ENCODE measurements at regions not wholly inside any gene's neighbourhood (a gene's known extent, or its start where the extent isn't known, plus 50 kb on each side); places are given as distances from the start of the nearest gene placed in this dataset.

DNA sequence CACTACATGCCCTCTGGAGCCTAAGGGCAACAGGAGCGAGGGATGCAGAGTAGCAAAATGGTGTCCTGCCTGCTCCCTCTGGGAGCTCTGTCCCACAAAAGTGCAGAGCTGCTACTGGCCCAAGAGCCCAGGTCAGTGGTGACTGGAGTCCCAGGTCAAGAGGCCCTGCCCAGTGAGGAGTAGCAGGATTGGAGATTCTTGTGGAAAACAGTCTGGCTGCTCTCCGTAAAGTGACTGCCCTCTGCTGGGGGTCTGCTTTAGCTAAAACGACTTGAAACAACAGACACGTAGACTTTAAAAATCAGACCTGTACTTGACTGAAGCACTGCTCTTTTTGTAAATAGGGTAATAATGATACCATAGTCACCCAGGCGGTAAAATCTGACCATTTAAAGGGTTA lies 917.0 kb downstream of the MAT2B start:
- Histone ChIP-seq H3K9me3 (peaks cover 0 to 63% (median 39%) of the 10 kb centered on the region in 8 donors), H3K27ac (no peak overlapping the region), H3K4me3 (no peak overlapping the region), H3K27me3 (replicated peaks in 1 of 7) (no peaks in the 10 kb centered on the region), H3K36me3 (no peaks in the 10 kb centered on the region), H3K4me1 (no peaks in the 10 kb centered on the region)
- TF ChIP-seq, protein P1, sequence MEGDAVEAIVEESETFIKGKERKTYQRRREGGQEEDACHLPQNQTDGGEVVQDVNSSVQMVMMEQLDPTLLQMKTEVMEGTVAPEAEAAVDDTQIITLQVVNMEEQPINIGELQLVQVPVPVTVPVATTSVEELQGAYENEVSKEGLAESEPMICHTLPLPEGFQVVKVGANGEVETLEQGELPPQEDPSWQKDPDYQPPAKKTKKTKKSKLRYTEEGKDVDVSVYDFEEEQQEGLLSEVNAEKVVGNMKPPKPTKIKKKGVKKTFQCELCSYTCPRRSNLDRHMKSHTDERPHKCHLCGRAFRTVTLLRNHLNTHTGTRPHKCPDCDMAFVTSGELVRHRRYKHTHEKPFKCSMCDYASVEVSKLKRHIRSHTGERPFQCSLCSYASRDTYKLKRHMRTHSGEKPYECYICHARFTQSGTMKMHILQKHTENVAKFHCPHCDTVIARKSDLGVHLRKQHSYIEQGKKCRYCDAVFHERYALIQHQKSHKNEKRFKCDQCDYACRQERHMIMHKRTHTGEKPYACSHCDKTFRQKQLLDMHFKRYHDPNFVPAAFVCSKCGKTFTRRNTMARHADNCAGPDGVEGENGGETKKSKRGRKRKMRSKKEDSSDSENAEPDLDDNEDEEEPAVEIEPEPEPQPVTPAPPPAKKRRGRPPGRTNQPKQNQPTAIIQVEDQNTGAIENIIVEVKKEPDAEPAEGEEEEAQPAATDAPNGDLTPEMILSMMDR (IDR thresholded peaks at IDR 0.05 in 8 of 11, conservative IDR thresholded peaks at IDR 0.05 in 3 of 11): no peak
- TF ChIP-seq POLR2AphosphoS5 (IDR thresholded peaks at IDR 0.05) (no peak), POLR2A (IDR thresholded peaks at IDR 0.05) (no peak)
- DNase-seq: no peak
- 62 to 81% (median 79%) methylated on average over 4 to 5 of the region's 5 CpGs for WGBS, 5 donors
- intact Hi-C loops (cut with DNase I; ENCODE audit: low total_unique reads): no loop called here

DNA sequence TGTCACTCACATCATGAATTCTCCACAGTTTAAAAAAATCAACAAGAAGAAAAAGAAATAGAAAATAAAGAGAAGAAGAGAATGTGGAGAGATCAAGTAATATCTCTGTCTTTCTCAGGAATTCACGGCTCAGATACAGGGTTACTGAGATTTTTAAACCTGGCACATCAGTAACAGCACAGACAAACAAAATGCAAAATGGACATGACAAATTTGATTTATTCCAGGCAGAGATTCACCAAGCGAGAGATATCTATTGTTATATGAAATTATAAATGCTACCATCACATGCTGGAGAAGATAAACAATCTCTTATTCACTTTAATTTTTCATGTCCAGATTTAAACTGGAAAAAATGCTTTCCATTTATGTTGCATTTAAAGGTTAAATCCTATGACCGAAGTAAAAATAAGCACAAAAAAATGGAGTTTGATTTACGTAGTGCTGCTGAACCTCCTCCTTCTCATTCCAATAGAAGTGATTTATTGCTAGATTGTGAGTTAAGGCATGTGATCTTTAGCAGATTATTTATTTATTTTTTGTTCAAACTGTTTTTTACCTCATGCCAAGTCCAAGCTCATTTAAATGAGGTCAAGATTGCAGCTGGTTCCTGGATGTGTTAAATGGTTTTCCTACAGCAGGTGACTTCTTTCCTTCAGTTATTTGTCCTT lies 926.4 kb downstream of the MAT2B start:
- 72 to 84% (median 79%) methylated on average over 4 of the region's 4 CpGs for WGBS, 5 donors
- no peak for DNase-seq
- intact Hi-C loops (cut with DNase I; ENCODE audit: low total_unique reads): no loop called here
- TF ChIP-seq POLR2AphosphoS5 (IDR thresholded peaks at IDR 0.05) (no peak), POLR2A (IDR thresholded peaks at IDR 0.05) (no peak)
- TF ChIP-seq, protein P1 (IDR thresholded peaks at IDR 0.05 in 8 of 11, conservative IDR thresholded peaks at IDR 0.05 in 3 of 11): no peak
- no peak overlapping the region for H3K4me3 ChIP-seq
- H3K27ac ChIP-seq: no peak overlapping the region
- H3K4me1 ChIP-seq: no peaks in the 10 kb centered on the region
- no peaks in the 10 kb centered on the region for H3K36me3 ChIP-seq
- H3K9me3 ChIP-seq: peaks cover 0 to 6% (median 0%) of the 10 kb centered on the region in 8 donors
- no peaks in the 10 kb centered on the region for H3K27me3 ChIP-seq (replicated peaks in 1 of 7)

DNA sequence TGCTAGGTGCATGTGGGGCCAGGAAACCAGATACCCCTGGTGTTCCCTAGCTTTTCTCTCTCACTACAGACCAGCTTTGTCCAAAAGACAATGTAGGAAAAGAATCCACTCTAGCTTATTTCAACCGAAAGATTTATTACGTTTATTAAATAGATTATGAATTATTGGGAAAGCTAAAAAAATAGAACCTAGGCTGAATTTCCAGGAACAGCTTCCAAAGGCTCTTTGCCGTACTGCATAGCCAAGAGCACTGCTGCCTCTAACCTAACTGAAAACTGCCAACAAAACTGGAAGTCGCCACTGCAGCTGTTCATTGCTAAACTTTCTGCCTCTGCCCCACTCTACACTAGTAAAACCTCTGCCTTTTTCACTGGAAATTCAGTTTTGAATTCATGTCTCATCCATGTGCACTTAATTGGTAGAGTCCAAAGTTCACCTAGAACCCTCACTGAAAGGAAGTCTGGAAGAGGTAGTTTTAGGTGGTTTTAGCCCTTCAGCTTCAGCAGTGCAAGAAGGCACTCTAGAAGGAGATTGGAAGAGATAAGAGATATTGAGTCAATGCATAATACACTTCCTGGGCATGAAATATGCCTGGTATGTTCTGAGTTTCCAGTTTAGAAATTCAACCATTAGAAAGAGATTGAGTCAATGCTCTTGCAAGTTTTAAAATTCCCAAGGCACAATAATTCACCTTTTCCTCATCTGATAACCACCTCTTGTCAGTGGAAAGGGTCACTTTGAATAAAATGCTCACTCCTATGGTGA lies 927.9 kb downstream of the MAT2B start:
- no peak for DNase-seq
- TF ChIP-seq, protein P1 (IDR thresholded peaks at IDR 0.05 in 8 of 11, conservative IDR thresholded peaks at IDR 0.05 in 3 of 11): no peak
- no peak for TF ChIP-seq POLR2A (IDR thresholded peaks at IDR 0.05)
- TF ChIP-seq POLR2AphosphoS5 (IDR thresholded peaks at IDR 0.05): no peak
- no peaks in the 10 kb centered on the region for H3K27me3 ChIP-seq (replicated peaks in 1 of 7)
- no peak overlapping the region for H3K27ac ChIP-seq
- WGBS, 5 donors: 82 to 94% (median 88%) methylated on average over 4 of the region's 4 CpGs
- no peaks in the 10 kb centered on the region for H3K36me3 ChIP-seq
- intact Hi-C loops (cut with DNase I; ENCODE audit: low total_unique reads): no loop called here
- H3K4me1 ChIP-seq: no peaks in the 10 kb centered on the region
- peaks cover 0 to under 1% (median 0%) of the 10 kb centered on the region in 8 donors for H3K9me3 ChIP-seq
- H3K4me3 ChIP-seq: no peak overlapping the region

DNA sequence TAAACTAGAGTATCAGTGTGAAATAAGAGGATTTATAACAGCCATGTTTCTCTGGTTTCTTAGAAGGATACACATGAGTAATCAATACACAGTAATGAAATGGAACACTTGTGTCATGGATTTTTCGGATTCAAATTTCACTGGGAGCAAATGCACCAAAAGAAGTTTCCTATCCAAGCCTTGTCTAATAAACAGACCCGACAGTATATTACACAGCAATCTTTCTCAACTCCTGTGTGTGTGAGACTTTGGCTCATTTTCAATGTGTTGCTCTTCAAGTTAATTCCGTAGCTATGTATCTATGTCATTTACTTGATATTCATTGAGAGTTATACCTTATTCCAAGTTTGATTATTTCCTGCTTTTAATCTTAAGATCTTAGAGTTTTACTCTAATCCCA lies 930.2 kb downstream of the MAT2B start:
- Histone ChIP-seq H3K9me3 (no peaks in the 10 kb centered on the region), H3K27ac (no peak overlapping the region), H3K4me3 (no peak overlapping the region), H3K36me3 (no peaks in the 10 kb centered on the region), H3K4me1 (no peaks in the 10 kb centered on the region), H3K27me3 (replicated peaks in 1 of 7) (no peaks in the 10 kb centered on the region)
- 77 to 90% (median 85%) methylated on average over 3 of the region's 3 CpGs for WGBS, 5 donors
- TF ChIP-seq POLR2AphosphoS5 (IDR thresholded peaks at IDR 0.05) (no peak), POLR2A (IDR thresholded peaks at IDR 0.05) (no peak)
- TF ChIP-seq, protein P1 (IDR thresholded peaks at IDR 0.05 in 8 of 11, conservative IDR thresholded peaks at IDR 0.05 in 3 of 11): no peak
- intact Hi-C loops (cut with DNase I; ENCODE audit: low total_unique reads): no loop called here
- DNase-seq: no peak
